GM12891 (cell line): ENCODE measurements at regions not wholly inside any gene's neighbourhood (a gene's known extent, or its start where the extent isn't known, plus 50 kb on each side); places are given as distances from the start of the nearest gene placed in this dataset.

ENCODE experiments used
- POLR2A ChIP-seq: IDR thresholded peaks from 2 replicates; pipeline ENCODE4 v1.6.1; 2011; ENCODE audit warnings: low read depth, low read length, control low read depth
- POLR2AphosphoS5 ChIP-seq: IDR thresholded peaks from 2 replicates; pipeline ENCODE4 v1.6.1; 2011; ENCODE audit warnings: low read depth, low read length, control low read depth

DNA sequence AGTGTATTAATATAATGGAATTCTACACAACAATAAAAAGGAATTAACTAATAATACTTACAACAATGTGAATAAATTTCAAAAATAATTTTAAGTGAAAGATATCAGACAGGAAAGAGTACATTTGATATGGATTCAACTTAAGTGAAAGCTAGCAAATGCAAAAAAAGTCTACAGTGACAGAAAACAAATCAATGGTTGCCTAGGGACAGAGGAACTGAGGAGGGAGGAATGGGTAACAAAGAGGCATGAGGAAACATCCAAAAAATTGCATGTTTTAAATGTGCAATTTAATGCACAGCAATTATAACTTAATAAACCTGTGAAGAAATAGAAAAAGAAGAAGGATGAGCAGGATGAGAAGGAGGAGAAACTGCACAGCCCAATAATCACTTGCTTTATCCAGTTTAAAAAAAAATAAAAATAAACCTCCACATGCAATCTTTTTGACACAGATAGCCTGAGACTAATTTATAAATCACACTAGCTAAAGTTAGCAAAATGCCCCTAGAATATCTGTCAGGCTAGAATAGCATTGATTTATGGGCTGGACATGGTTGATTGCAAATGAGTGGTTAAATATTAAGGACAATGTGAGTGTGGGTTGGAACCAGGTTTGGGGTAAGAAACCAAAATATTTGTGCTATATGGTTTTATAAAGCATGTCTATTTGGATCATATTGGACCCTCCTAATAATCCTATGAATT lies 1089.1 kb downstream of the TRHDE start:
- TF ChIP-seq POLR2A = no peak
- no peak for TF ChIP-seq POLR2AphosphoS5
